HepG2 (cell line): ENCODE measurements at regions not wholly inside any gene's neighbourhood (a gene's known extent, or its start where the extent isn't known, plus 50 kb on each side); places are given as distances from the start of the nearest gene placed in this dataset.

ENCODE experiments used
- ATAC-seq: fragments of 200-7000 bp; cut with Tn5 transposase; 3 replicates; pipeline ENCODE4 v1.9.1; 2020; ENCODE audit warnings: mild to moderate bottlenecking, moderate library complexity
- BruUV-seq: library from RNA; stranded (reverse); fragments of 400-500 nt; replicated peaks from 2 replicates; lab custom pipeline; 2021; lab: Mats Ljungman, UMichigan
- CTCF ChIA-PET: fragments of 300-600 bp; formaldehyde crosslinking; extraction: SDS; loops from one replicate; lab custom pipeline; 2021; ENCODE audit warnings: low total read pairs, inconsistent platforms, low intra/inter-chr PET ratio; lab: Yijun Ruan, JAX
- POLR2A ChIA-PET: fragments of 350-600 bp; sonication (Branson Sonifier 250); formaldehyde crosslinking; loops from one replicate; lab custom pipeline; 2020; ENCODE audit warnings: antibody characterized with exemption, inconsistent platforms; lab: Yijun Ruan, JAX
- DNase-seq: peaks from one replicate; pipeline ENCODE4 v3.0.0-alpha.2; 2015; ENCODE audit warnings: low spot score
- FAIRE-seq: peaks from 3 replicates; lab custom pipeline; 2011; peaks lifted over from hg19 to GRCh38; lab: Jason Lieb, UNC
- H2AFZ ChIP-seq: one replicate; pipeline ENCODE4 v1.6.1; 2011; ENCODE audit warnings: low read length, inconsistent platforms
- H3K27ac ChIP-seq: fragments of 300-600 bp; 3 replicates; pipeline ENCODE4 v1.8.0; 2011; ENCODE audit warnings: mixed run types, mild to moderate bottlenecking, mixed read lengths, low read length, inconsistent platforms; ENCODE audit not compliant: insufficient read depth; ENCODE audit errors: extremely low read length
- H3K27me3 ChIP-seq, 2 experiments: fragments of 200-600 bp in 1 of 2; 2 replicates in 1 of 2; 3 replicates in 1 of 2; pipeline versions ENCODE4 v1.6.0 to v1.8.0; 2011; ENCODE audit warnings: low read length in 2 of 2, mild to moderate bottlenecking in 2 of 2, moderate library complexity in 2 of 2, inconsistent platforms in 1 of 2; ENCODE audit not compliant: insufficient read depth in 2 of 2, control insufficient read depth in 1 of 2
- H3K36me3 ChIP-seq, 2 experiments: fragments of 200-600 bp in 1 of 2; replicated peaks in 1 of 2; 2 replicates in 1 of 2; 3 replicates in 1 of 2; pipeline versions ENCODE4 v1.5.1 to v1.8.0; 2011; ENCODE audit warnings: low read length in 2 of 2, inconsistent platforms in 1 of 2; ENCODE audit not compliant: insufficient read depth in 2 of 2, control insufficient read depth in 1 of 2
- H3K4me1 ChIP-seq: 2 replicates; pipeline ENCODE4 v1.5.1; 2012; ENCODE audit warnings: low read length, inconsistent platforms; ENCODE audit not compliant: insufficient read depth
- H3K4me2 ChIP-seq: 2 replicates; pipeline ENCODE4 v1.6.0; 2011; ENCODE audit warnings: low read depth, low read length, inconsistent platforms
- H3K4me3 ChIP-seq, 3 experiments: fragments of 200-600 bp in 1 of 3; sonication (generic), shearing (Covaris generic) in 1 of 3; replicated peaks in 1 of 3; 2 replicates each; pipeline ENCODE4 v1.5.1; 2011 to 2016; ENCODE audit warnings: low read length in 3 of 3, inconsistent platforms in 2 of 3, low read depth in 2 of 3, mild to moderate bottlenecking in 2 of 3, control low read depth in 1 of 3, mixed read lengths in 1 of 3; ENCODE audit not compliant: insufficient read depth in 1 of 3
- H3K79me2 ChIP-seq: one replicate; pipeline ENCODE4 v1.6.1; 2011; ENCODE audit warnings: low read length, inconsistent platforms; ENCODE audit not compliant: insufficient read depth
- H3K9ac ChIP-seq: 2 replicates; pipeline ENCODE4 v1.6.0; 2011; ENCODE audit warnings: mild to moderate bottlenecking, low read depth, low read length, inconsistent platforms; ENCODE audit not compliant: insufficient read depth
- H3K9me3 ChIP-seq: 2 replicates; pipeline ENCODE4 v1.5.1; 2012; ENCODE audit warnings: mild to moderate bottlenecking, low read length
- H4K20me1 ChIP-seq: 2 replicates; pipeline ENCODE4 v1.6.0; 2011; ENCODE audit warnings: inconsistent platforms, mild to moderate bottlenecking, low read length, moderate library complexity; ENCODE audit not compliant: insufficient read depth
- AGO1 ChIP-seq: fragments of 200-400 bp; formaldehyde crosslinking; IDR thresholded peaks from 2 replicates; pipeline ENCODE4 v1.6.1; 2017; ENCODE audit warnings: mild to moderate bottlenecking, low read depth, low read length, moderate library complexity; ENCODE audit not compliant: poor library complexity, severe bottlenecking
- CEBPB ChIP-seq: IDR thresholded peaks from 2 replicates; pipeline ENCODE4 v1.6.1; 2011; ENCODE audit warnings: low read depth, low read length, improper control_type of control experiment, borderline replicate concordance
- IRF2 ChIP-seq: IDR thresholded peaks from 2 replicates; pipeline ENCODE4 v1.6.1; 2018; ENCODE audit warnings: missing genetic modification reagents, missing compliant biosample characterization
- JARID2 ChIP-seq: sonication (generic); formaldehyde crosslinking; IDR thresholded peaks from 2 replicates; pipeline ENCODE4 v1.8.1; 2023; ENCODE audit warnings: missing genetic modification reagents, inconsistent platforms; ENCODE audit not compliant: insufficient replicate concordance
- SAP130 ChIP-seq: IDR thresholded peaks from 2 replicates; pipeline ENCODE4 v1.6.1; 2016; ENCODE audit warnings: low read depth
- SMYD3 ChIP-seq: sonication (generic); formaldehyde crosslinking; IDR thresholded peaks from 2 replicates; pipeline ENCODE4 v1.8.1; 2023; ENCODE audit warnings: mild to moderate bottlenecking, missing genetic modification reagents
- ZBTB21 ChIP-seq: sonication (generic); formaldehyde crosslinking; IDR thresholded peaks from 2 replicates; pipeline ENCODE4 v1.4.0; 2020; ENCODE audit warnings: missing genetic modification reagents
- ZFYVE20 ChIP-seq: sonication (generic); formaldehyde crosslinking; IDR thresholded peaks from 2 replicates; pipeline ENCODE4 v1.8.0; 2023; ENCODE audit warnings: low read depth, mild to moderate bottlenecking, moderate library complexity, missing genetic modification reagents, borderline replicate concordance
- ZNF12 ChIP-seq: sonication (generic); formaldehyde crosslinking; IDR thresholded peaks from 2 replicates; pipeline ENCODE4 v1.5.0; 2020; ENCODE audit warnings: missing genetic modification reagents
- ZNF251 ChIP-seq: sonication (generic); formaldehyde crosslinking; IDR thresholded peaks from 2 replicates; pipeline ENCODE4 v1.9.0; 2021; ENCODE audit warnings: mild to moderate bottlenecking, missing genetic modification reagents
- ZNF878 ChIP-seq: sonication (generic); formaldehyde crosslinking; IDR thresholded peaks from 2 replicates; pipeline ENCODE4 v1.8.1; 2023; ENCODE audit warnings: mild to moderate bottlenecking, missing genetic modification reagents, moderate library complexity
- ZSCAN12 ChIP-seq: sonication (generic); formaldehyde crosslinking; IDR thresholded peaks from 2 replicates; pipeline ENCODE4 v1.9.0; 2021; ENCODE audit warnings: mild to moderate bottlenecking, missing genetic modification reagents
- WGBS: methylation state at CpG from one replicate; pipeline ENCODE4 v1.1.6; 2017; ENCODE audit warnings: low lambda C conversion rate; 5-methylcytosine and 5-hydroxymethylcytosine counted together
- in situ Hi-C: cut with HindIII; loops from 2 replicates; pipeline ENCODE4 v1.10.0; 2017; ENCODE audit warnings: low pct_unique_long_range_greater_than_20kb; ENCODE audit not compliant: extremely low pct_ligation_motif_present
- intact Hi-C: fragments of 100-400 bp; cut with micrococcal nuclease; formaldehyde crosslinking; loops from one replicate; pipeline ENCODE4 v1.10.0; 2022; ENCODE audit not compliant: unreplicated experiment
- TF ChIP-seq, protein P1 (sequence below): sonication (generic); formaldehyde crosslinking; IDR thresholded peaks from 2 replicates; pipeline ENCODE4 v1.8.1; 2023; ENCODE audit warnings: mild to moderate bottlenecking, moderate library complexity, missing genetic modification reagents
- TF ChIP-seq, protein P2 (sequence below): sonication (generic); formaldehyde crosslinking; IDR thresholded peaks from 2 replicates; pipeline ENCODE4 v1.9.0; 2021; ENCODE audit warnings: missing genetic modification reagents, mild to moderate bottlenecking, borderline replicate concordance
- TF ChIP-seq, protein P3 (sequence below): fragments of 450-650 bp; IDR thresholded peaks from 2 replicates; pipeline ENCODE4 v1.6.1; 2016

DNA sequence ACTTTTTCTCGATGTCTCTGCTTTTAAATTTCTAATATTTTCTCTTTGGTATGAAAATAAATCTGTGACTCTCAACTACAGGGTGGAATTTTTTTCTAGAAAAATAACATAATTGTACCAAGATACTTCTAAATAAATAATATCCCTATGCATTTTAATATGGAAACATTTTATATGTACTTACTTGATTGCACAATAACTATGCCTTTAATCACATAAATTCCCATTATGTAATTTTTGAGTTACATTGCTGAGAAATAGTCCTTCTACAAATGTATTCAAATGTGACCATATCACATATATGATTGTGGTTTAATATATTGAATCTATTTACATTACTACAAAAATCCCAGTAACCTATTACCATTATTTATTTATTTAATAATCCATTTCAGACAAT, 1543.3 kb upstream of the PABPC4L start:
- no peaks in the 10 kb centered on the region for H4K20me1 ChIP-seq
- no TSS peak for BruUV-seq
- no peak overlapping the region for H2AFZ ChIP-seq
- ChIA-PET POLR2A (no interaction called here), CTCF (no interaction called here)
- no peak for TF ChIP-seq ZNF878
- TF ChIP-seq ZFYVE20, result no peak
- no peak for TF ChIP-seq IRF2 (CRISPR knock-in tag)
- TF ChIP-seq ZNF251 (CRISPR knock-in tag), result no peak
- no peak for TF ChIP-seq ZNF12 (CRISPR knock-in tag)
- TF ChIP-seq ZBTB21 (CRISPR knock-in tag), result no peak
- TF ChIP-seq, protein P1, sequence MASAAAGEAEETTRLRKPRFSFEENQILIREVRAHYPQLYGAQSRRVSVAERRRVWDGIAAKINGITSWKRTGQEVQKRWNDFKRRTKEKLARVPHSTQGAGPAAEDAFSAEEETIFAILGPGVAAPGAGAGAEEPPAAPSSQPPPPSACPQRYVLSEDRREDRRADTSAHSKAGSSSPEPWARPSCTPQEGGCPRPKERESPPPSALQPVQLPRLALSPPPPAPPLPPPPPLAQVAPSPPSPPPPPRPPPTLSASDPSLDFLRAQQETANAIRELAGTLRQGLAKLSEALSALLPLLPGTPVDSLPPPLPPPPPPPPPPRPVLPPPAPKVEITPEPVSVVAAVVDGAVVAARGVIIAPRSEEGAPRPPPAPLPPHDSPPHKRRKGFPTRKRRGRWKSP, result no peak
- no peak for TF ChIP-seq SMYD3 (CRISPR knock-in tag)
- TF ChIP-seq CEBPB, result peak; percentile 57; the same call in 1 of the 2 replicates
- no peaks in the 10 kb centered on the region for H3K27me3 ChIP-seq
- DNase-seq (no peak), ATAC-seq (no peak), FAIRE-seq (no peak)
- H3K9ac ChIP-seq, result no peak overlapping the region
- no peak overlapping the region for H3K27ac ChIP-seq
- in situ Hi-C loops, result no loop called here
- WGBS, result 2% methylated on average over 1 of the region's 1 CpG
- H3K9me3 ChIP-seq, result no peaks in the 10 kb centered on the region
- no peak overlapping the region for H3K4me2 ChIP-seq
- H3K79me2 ChIP-seq, result no peaks in the 10 kb centered on the region
- no peaks in the 10 kb centered on the region for H3K4me1 ChIP-seq
- H3K4me3 ChIP-seq, result no peak overlapping the region
- intact Hi-C loops, result no loop called here
- H3K36me3 ChIP-seq, result no peaks in the 10 kb centered on the region

DNA sequence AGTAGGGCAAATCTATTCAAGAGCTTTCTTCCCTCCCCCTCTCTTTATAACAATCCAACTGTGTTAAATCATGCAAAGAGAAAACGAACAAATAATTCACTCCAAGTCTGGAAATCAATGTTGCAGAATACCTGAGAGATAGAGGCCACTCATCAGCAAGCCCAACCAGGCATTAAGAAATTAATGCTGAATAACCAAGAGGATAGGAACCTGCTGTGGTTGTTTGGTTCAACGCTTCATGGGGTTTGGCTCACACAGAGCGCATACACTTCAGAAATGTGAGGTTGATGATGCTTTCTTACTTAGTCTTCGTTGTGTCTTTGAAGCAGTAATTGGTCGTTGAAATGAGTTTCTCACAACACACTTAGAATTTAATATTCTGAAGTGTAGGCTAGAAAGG, 1540.0 kb upstream of the PABPC4L start:
- CTCF ChIA-PET, result no interaction called here
- H3K9ac ChIP-seq, result no peak overlapping the region
- BruUV-seq, result no TSS peak
- FAIRE-seq, result no peak
- no peak for DNase-seq
- no peaks in the 10 kb centered on the region for H3K4me1 ChIP-seq
- in situ Hi-C loops, result no loop called here
- no peak overlapping the region for H3K27ac ChIP-seq
- POLR2A ChIA-PET, result no interaction called here
- no peaks in the 10 kb centered on the region for H4K20me1 ChIP-seq
- no peaks in the 10 kb centered on the region for H3K36me3 ChIP-seq
- H2AFZ ChIP-seq, result no peak overlapping the region
- H3K79me2 ChIP-seq, result no peaks in the 10 kb centered on the region
- WGBS, result 26% methylated on average over 5 of the region's 5 CpGs
- no peak for ATAC-seq
- no peak overlapping the region for H3K4me3 ChIP-seq
- intact Hi-C loops, result no loop called here
- no peaks in the 10 kb centered on the region for H3K9me3 ChIP-seq
- H3K27me3 ChIP-seq, result no peaks in the 10 kb centered on the region
- H3K4me2 ChIP-seq, result no peak overlapping the region
- TF ChIP-seq, protein P2, sequence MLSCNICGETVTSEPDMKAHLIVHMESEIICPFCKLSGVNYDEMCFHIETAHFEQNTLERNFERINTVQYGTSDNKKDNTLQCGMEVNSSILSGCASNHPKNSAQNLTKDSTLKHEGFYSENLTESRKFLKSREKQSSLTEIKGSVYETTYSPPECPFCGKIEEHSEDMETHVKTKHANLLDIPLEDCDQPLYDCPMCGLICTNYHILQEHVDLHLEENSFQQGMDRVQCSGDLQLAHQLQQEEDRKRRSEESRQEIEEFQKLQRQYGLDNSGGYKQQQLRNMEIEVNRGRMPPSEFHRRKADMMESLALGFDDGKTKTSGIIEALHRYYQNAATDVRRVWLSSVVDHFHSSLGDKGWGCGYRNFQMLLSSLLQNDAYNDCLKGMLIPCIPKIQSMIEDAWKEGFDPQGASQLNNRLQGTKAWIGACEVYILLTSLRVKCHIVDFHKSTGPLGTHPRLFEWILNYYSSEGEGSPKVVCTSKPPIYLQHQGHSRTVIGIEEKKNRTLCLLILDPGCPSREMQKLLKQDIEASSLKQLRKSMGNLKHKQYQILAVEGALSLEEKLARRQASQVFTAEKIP (CRISPR knock-in tag), result no peak
- TF ChIP-seq, protein P3, sequence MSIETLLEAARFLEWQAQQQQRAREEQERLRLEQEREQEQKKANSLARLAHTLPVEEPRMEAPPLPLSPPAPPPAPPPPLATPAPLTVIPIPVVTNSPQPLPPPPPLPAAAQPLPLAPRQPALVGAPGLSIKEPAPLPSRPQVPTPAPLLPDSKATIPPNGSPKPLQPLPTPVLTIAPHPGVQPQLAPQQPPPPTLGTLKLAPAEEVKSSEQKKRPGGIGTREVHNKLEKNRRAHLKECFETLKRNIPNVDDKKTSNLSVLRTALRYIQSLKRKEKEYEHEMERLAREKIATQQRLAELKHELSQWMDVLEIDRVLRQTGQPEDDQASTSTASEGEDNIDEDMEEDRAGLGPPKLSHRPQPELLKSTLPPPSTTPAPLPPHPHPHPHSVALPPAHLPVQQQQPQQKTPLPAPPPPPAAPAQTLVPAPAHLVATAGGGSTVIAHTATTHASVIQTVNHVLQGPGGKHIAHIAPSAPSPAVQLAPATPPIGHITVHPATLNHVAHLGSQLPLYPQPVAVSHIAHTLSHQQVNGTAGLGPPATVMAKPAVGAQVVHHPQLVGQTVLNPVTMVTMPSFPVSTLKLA, result no peak
- TF ChIP-seq SAP130 (CRISPR knock-in tag), result no peak
- no peak for TF ChIP-seq ZSCAN12 (CRISPR knock-in tag)
- no peak for TF ChIP-seq AGO1
- no peak for TF ChIP-seq JARID2
